Stimulated activated CD8-positive, alpha-beta memory T cell treated with anti-CD3 and anti-CD28 coated beads, Interleukin-12 subunit alpha, Interleukin-12 subunit beta, amount 100 ng/mL, for 24 hours (primary cell): ENCODE measurements at regions not wholly inside any gene's neighbourhood (a gene's known extent, or its start where the extent isn't known, plus 50 kb on each side); places are given as distances from the start of the nearest gene placed in this dataset.
"Not testable (repeated sequence)": the region's sequence is repeated elsewhere in the genome, so short reads cannot be mapped to it uniquely, and the experiment has no call there.

Experiments
- DNase-seq: peaks from one replicate; pipeline ENCODE4 v3.0.0-alpha.2; 2020; ENCODE audit errors: extremely low read depth

GRCh38 chr5:158450751-158451171, 591.8 kb upstream of the CLINT1 start:
- no peak for DNase-seq

DNA sequence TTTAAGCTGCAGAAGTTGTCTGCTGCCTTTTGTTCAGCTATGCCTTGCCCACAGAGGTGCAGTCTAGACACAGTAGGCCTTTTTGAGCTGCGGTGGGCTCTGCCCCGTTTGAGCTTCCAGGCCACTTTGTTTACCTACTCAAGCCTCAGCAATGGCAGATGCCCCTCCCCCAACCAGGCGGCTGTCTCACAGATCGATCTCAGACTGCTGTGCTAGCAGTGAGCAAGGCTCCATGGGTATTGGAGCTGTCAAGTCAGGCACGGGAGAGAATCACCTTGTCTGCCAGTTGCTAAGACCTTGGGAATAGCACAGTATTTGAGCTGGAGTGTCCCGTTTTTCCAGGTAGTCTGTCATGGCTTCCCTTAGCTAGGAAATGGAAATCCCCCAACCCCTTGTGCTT, 587.8 kb upstream of the CLINT1 start:
- not testable (repeated sequence) for DNase-seq

GRCh38 chr5:158439204-158439603, 580.3 kb upstream of the CLINT1 start:
- not testable (repeated sequence) for DNase-seq

GRCh38 chr5:158436271-158437065, 577.5 kb upstream of the CLINT1 start:
- DNase-seq = no peak

- no peak for DNase-seq
Measured at GRCh38 chr5:158435161-158435616, 576.2 kb upstream of the CLINT1 start.

DNA sequence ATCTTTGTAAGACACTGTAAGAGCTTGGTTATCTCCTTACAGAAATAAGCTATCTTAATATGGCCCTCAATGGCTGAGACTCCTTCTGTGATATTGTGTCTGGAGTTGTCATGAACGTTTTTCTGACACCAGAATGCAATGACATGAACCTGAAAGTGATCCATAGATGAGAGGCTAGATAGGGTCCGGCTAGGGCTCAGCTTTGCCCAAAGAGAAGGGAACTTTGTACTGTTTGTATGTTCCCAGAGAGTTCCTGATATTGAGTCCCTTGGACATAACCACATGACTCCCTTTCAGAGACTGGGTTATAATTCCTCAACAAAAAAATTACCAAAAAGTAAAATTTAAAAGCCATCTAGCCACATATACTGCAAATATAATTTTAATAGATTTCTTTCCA, 575.8 kb upstream of the CLINT1 start:
- DNase-seq = no peak

DNA sequence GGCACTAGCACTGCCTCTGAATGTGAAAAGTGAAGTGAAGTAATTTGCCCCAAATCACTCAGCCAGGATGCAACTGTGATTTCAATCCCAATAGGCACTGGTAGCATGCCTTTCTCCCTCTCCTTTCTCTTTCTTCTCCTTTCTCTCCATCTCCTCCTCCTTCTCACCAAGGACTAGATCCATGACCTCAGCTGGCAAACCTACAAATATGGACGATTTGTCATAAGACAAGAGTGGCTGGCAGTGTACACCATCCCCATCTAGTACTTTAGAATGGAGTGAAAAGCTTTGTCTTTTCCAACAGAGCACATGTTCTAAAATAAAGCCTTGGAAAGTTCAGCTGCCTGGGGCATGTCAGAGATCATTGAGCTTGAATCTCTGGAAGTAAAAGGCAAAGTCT, 574.7 kb upstream of the CLINT1 start:
- DNase-seq = no peak

- no peak for DNase-seq
Measured at GRCh38 chr5:158431369-158432029, 572.6 kb upstream of the CLINT1 start.

GRCh38 chr5:158430798-158431167, 571.8 kb upstream of the CLINT1 start:
- DNase-seq = no peak

DNA sequence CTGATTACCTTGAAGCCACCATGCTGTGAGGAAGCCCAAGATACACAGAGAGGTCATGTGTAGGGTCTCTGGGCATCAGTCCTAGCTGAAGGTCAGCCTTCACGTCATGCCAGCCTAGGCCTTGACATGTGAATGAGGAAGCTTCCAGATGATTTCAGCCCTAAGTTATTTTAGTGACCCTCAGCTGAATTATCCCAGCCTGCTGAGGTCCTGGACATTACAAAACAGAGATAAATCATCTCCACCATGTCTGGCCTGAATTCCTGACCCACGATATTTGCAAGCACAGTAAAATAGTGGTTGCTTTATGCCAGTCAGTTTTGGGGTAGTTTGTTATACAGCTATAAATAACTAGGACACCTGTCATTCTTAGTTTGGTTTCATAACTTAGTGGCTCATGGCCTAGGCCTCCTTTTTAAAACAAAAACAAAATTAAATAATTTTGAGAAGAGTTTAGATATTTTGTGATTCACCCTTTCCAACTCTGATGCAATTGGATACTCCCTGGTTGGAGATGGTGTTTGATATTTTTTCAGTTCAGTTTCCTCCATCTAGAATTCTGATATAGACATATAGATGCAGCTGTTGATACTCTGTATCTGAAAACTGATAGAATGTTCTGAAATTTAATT, 571.3 kb upstream of the CLINT1 start:
- no peak for DNase-seq

GRCh38 chr5:158429564-158429963, 570.6 kb upstream of the CLINT1 start:
- DNase-seq = no peak

- no peak for DNase-seq
Measured at GRCh38 chr5:158423623-158424200, 564.8 kb upstream of the CLINT1 start.

GRCh38 chr5:158422653-158423515, 563.9 kb upstream of the CLINT1 start:
- no peak for DNase-seq

DNA sequence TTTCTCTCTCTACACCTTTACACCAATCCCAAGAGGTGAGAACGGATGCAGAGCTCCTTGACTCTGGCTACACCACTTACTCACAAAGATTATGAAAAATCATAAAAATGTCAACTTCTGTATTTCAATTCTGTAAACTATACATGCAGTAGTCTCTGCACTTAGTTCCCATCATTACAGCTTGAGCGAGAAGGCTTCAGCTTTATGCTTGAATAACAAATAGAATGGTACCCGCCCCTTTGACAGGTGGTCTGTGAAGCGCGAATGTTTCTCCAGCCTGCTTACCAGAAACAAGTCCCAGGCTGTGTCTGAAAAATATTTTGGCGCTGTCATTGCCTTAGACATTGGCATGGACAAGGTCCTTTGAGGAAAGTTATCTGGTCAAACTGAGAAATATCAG, 562.4 kb upstream of the CLINT1 start:
- no peak for DNase-seq

DNA sequence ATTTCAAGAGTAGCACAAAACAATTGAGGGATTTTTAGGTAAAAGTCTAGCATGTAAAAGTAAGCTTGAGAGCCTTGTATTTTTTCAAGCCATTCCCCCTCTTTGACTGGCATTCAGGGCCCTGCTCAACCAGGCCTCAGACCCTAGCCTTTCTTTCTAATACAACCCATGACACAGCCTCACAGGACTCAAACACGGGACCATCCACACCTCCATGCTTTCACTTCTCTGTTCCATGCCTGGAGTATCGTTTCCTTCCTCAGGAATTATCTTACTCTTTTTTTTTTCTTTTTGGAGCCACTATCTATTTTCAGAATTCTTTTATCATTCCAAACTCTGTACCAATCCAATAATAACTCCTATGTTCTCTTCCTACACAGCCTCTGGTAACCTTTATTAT, 560.2 kb upstream of the CLINT1 start:
- DNase-seq = no peak

DNA sequence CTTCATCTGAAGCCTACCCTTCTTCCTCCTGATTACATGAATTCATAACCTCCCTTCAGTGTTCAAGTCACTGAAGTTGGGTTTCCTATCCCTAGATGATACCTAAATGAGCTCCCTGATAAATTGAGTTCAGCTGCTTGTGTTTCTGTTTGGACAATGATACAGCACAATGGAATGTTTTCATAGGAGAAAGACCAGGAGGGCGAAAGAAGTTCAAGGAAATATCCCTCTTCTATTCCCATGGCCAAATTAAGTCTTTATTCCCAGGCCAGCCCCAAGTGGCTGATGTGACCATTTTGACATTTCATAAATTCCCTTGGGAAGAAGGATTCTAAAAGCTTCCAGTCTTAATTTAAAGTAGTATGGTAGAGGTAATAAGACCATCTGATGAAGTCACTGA, 555.8 kb upstream of the CLINT1 start:
- no peak for DNase-seq

- no peak for DNase-seq
Measured at GRCh38 chr5:158414333-158414762, 555.4 kb upstream of the CLINT1 start.

DNA sequence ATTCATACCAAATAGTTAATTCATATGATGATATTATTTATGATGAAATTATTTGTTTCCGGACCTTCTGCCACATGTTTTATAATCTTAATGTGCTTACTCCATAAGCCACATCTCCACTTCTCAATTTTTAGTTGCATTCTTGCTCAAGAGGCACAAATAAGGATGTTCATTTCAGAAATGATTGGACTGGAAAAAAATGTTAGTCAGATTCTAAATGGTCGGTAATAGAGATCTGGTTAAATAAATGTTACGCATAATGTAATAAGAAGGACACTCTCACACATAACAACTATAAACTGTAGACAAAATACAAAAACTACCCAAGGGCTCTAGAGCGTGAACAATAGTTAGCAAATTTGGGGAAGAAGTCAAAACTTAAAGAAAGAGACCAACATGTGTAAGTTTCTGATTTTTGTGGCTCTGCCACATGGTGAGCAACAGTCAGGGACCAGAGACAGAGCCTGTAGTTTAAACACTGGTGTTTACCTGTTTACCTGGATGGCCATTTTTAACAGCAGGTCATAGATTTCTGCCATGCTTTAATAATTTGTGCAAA, 554.3 kb upstream of the CLINT1 start:
- DNase-seq = no peak

DNA sequence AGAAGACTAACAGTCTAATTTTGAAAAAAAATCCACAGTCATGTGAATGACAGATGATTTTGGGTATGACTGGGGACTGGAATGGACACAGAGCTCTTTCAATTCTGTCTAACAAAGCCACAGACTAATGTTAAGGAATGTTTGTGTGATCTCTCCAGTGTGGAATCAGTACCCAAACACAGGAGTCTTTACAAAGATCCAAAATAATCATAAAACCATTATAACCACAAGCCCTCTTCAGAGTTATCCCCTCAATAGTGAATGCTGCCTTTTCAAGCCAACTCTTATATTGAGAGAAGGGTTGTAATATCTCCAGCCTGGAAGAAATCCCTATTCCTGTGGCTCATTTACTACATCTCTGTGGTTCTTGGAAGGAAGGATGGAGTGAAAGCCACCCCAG, 552.0 kb upstream of the CLINT1 start:
- no peak for DNase-seq

GRCh38 chr5:158409507-158409906, 550.6 kb upstream of the CLINT1 start:
- no peak for DNase-seq

- DNase-seq = no peak
Measured at GRCh38 chr5:158407824-158408195, 548.9 kb upstream of the CLINT1 start.
